ENCODE measurements at regions not wholly inside any gene's neighbourhood (a gene's known extent, or its start where the extent isn't known, plus 50 kb on each side); places are given as distances from the start of the nearest gene placed in this dataset.
"Not testable (repeated sequence)": the region's sequence is repeated elsewhere in the genome, so short reads cannot be mapped to it uniquely, and the experiment has no call there.

DNA sequence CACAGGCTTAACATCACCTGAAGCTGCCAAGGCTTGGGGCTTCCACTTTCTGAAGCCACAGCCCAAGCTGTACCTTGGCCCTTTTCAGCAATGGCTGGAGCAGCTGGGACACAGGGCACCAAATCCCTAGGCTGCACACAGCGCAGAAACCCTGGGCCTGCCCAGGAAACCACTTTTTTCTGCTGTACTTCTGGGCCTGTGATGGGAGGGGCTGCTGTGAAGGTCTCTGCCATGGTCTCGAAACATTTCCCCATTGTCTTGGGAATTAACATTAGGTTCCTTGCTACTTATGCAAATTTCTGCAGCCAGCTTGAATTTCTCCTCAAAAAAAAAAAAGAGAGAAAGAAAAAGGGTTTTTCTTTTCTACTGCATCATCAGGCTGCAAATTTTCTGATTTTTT, 219.1 kb downstream of the RPL10L start:
- DNase-seq = no peak

DNA sequence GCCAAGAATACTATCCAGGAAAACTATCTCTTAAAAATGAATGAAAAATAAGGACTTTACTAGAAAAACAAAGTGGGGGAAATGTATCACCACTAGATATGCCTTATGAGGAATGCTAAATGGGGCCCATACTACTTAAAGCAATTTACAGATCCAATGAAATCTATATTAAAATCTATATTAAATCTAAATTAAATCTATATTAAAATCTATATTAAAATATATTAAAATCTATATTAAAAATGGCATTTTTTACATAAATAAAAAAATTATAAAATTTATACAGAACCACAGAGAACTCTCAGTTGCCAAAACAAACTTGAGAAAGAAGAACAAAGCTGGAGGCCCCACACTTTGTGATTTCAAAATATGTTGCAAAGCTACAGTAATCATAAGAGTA, 234.5 kb downstream of the RPL10L start:
- no peak for DNase-seq

DNA sequence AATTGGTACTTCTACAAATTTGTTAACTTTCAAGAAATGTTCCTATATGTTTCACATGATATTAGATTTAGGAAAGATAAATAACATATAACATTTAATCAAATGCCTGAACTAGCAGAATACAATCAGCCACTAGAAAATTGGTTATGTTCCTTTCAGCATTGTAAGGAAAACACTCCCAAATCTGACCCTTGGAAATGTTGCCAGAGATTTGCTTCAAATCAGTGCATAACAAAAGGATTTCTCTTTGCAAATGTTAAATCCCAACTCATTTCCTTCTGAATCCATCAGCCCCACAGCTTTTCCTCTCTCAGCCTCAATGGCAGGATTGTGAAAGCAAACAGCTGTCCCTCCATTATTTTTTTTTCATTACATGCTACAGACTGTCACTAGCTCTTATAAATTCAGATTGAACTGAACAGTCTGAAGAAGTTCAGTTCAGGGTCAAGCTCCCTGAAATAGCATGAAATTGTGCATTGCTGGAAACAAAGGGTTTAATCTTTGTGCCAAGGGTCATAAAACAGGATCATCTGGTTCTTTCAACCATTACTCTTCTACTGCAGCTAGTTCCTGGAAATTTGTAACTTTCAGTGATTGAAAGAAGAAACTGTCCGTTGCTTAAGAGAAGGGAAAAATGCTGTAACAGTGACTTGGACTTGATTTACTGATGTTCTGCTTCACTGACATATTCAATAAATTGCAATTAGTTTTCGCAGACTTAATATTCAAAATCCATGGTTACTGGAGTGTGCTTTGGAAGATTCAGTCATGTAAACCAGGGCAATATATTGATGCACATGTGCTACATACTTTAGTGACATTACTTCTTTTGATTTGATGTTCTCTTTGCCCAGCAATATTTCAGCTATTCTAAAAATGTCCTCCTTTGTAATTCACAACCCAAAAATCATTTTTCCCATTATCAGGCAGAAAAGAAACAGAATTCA, 246.4 kb downstream of the RPL10L start:
- DNase-seq = no peak

DNA sequence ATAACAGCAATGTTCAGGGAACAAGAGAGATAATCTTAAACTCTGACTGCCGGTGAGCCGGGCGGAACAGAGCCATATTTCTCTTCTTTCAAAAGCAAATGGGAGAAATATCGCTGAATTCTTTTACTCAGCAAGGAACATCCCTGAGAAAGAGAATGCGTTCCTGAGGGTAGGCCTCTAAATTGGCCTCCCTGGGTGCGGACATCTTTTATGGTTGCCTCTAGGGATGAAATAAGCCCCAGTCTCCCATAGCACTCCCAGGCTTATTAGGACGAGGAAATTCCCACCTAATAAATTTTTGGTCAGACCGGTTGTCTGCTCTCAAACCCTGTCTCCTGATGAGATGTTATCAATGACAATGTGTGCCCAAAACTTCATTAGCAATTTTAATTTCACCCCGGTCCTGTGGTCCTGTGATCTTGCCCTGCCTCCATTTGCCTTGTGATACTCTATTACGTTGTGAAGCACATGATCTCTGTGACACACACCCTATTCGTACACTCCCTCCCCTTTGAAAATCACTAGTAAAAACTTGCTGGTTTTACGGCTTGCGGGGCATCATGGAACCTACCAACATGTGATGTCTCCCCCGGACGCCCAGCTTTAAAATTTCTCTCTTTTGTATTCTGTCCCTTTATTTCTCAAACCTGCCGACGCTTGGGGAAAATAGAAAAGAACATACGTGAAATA, 249.4 kb downstream of the RPL10L start:
- DNase-seq = not testable (repeated sequence)

DNA sequence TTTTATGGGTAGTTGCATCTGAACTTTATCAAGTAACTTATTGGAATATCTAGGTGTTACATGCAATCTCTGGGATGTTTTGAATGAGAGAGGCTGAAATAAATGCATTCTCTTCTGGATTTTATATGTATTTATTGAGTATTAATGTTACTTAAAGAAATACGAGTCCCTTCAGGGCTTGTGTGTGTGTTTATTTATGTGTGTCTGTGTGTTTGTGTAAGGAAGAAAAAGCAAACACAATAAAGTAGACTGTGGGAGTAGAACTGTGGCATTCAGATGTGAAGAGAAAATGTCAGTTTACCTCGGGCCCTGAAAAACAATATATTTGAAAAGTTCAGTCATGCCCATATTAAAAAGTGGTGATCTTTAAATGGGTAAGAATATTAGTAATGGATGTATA, 250.5 kb downstream of the RPL10L start:
- DNase-seq = no peak

DNA sequence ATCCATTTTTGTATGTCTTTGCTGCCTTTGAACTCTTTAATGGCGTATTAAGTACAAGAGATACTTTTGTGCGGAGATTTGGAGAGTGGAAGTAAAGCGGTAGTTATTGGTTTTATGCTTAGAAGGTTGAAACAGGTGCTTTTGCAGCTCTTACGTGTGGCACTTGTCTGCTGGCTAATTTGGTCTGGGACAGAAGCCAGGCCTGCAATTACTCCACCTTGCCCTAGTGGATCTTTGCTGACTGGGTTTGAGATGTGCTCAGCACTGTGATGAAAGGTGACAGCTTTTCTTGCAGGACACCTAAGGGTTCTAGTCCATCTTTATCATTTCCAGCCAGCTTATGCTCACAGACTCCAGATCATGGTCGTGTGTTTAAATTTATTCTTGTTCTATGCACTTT, 252.5 kb downstream of the RPL10L start:
- no peak for DNase-seq

DNA sequence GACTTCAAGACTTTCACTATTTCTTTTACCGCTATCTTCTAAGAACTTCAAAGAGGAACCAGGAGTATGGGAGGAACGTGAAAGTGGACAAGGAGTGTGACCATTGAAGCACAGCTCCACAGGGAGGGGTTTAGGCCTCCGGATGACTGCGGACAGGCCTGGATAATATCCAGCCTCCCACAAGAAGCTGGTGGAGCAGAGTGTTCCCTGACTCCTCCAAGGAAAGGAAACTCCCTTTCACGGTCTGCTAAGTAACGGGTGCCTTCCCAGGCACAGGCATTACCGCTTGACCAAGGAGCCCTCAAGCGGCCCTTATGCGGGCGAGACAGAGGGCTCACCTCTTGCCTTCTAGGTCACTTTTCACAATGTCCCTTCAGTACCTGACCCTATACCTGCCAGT, 267.0 kb downstream of the RPL10L start:
- no peak for DNase-seq

DNA sequence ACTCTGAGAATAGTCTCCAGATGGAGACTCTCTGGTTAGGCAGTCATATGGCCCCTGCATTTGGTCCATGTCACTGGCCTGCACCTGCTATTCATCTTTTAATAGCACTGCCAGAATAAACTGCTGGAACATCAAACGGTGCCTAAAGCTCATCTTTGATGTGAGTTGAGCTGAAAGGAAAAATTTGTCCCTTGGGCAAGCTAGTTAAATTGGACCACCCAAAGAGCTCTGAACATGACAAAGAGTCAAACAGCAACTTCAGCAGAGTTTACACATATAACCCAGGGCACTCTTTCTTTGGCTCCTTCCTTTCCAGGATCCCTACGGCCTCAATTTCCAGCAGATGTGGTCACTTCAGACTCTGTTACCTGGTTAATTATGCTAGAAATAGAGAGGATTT, 269.9 kb downstream of the RPL10L start:
- no peak for DNase-seq

DNA sequence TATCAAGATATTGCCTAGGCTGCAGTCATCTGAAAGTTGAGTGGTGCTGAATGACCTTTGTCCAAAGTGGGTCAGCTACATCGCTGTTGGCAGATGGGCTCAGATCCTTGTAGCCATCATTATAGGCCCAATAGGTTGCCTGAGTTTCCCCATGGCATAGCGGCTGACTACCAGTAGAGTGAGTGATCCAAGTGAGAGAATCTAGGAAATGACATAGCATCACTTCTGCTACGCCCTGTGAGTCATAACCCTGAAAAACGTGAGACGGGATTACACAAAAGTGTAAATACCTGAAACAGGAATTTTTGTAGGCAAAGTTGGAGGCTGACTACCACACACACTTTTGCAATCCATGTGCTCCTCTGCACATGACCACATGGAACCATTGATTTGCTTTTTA, 273.3 kb downstream of the RPL10L start:
- DNase-seq = no peak

DNA sequence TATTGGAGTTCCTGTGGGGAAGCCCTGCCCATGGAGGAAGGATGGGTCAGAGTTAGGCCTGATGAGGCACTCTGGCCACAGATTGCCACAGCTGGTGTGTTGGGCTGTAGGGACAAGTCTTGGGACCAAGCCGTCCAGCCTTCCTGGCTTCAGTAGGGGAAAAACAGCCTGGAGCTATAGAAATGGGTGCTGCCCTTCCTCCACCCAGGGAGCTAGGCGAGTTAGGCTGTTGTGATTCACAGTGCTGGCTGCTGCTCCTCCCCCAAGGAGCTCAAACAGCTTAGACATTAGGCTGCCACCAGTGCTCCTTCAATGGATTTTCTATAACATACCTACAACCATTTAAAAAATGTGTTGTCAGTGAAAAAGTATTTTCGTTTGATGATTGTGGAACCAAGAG, 274.3 kb downstream of the RPL10L start:
- DNase-seq = no peak

DNA sequence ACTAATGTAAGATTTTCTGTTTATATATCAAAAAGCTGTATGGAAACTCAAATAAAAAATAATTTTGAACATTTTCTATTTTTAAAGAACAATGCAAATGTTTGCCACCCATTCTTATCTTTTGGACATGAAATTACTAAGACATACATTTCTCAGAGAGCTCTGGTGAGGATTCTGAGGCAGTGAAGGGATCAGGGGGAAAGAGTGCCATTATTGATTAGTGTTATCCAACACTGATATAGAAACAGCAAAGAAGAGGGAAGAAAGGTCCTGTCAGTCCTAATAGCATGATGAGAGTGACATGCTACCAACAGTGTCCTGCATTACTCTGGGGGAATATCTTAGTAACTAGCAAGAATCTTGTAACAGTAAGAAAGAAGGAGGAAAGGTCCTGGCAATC, 282.2 kb downstream of the RPL10L start:
- no peak for DNase-seq

DNA sequence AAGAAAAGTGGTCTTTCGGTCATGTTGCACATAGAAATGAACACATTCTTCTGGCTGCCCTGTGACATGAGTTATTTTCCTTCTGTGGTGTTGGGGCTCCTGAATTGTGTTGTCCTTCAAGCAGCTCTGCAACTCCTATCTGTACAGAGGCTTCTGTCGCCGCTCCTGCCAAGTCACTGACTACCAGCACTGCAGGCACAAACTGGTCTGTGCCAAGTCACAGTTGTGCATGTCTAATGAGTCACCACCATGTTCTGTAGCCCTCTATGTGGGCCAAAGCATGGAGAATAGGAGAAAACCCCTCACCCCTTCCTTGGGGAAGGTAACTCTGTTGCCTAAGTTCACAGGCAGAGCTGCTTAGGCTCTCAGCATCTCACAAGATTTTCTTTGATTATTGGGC, 283.3 kb downstream of the RPL10L start:
- DNase-seq = no peak

DNA sequence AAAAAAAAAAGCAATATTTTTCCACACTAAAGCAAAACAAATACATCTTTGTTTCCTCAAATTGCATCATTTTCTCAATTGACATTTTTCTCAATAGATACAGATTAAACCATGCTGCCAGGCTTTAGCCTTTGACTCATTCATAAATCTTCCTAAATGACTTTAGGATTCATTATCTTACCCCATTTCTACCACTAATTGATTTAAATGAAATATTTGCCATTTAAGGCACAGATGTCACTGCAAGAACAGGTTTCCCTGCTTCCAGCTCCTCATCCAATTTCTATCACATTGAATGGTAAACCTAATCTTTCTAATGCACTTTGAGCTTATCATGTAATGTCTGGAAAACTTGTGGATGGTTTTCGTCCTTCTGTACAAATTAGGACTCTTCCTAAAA, 298.7 kb downstream of the RPL10L start:
- DNase-seq = no peak

DNA sequence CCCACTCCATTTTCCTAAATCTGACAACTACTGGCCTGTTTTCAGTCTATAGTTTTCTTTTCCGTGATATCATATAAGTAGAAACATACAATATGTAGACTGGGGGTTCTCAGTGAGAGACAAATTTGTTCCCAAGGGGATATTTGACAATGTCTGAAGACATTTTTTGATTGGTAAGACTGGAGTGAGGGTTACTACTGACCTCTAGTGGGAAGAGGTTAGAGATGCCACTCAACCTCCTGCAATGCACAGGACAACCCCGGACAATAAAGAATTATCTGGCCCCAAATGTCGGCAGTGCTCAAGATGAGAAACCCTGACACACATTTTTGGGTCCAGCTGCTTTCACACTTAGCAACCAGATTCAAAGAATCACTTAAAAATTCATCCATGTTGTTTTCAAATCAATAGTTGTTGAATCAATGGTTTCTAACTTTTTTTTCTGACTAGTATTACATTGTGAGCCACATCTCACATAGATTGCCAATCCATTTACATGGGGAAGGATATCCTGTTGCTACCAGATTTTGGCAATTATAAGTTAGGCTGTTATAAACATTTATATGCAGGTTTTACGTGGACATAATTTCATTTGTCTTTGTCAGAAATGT, 307.1 kb downstream of the RPL10L start:
- peak; percentile 8 for DNase-seq

DNA sequence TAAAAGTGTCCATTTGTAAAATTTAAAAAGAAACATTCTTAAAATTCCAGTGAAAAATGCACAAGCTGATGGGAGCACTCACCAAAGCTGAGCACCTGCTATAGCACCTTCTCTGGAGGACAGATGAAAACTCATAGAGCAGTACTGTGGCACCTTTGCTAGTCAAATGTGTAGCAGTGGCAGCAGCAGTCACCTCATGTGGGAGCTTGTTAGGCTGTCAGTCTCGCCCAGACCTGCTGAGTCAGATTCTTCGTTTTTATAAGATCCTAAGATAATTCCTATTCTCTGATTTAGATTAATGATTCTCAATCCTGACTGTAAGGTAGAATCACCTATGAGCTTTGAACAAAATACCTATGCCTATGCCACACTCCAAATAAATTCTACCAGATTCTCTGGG, 325.8 kb downstream of the RPL10L start:
- no peak for DNase-seq

DNA sequence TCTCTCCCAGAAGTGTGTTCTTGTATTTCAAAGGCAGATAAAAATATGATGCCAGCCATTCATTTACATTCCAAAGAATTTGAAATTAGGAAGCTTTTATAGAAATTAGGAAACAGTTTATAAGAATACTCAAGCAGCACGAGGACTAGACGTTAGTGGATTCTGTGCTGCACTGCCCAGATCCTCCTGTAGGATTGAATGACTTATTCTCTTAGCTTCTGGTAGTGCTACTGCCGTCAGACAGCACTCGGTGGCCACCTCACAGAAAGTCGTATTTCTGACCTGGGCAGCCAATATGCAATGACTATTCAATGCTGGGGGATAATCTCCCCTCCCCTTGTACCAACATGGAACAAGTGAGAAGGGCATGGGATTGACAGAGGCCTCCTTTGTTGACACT, 326.4 kb downstream of the RPL10L start:
- DNase-seq = no peak

DNA sequence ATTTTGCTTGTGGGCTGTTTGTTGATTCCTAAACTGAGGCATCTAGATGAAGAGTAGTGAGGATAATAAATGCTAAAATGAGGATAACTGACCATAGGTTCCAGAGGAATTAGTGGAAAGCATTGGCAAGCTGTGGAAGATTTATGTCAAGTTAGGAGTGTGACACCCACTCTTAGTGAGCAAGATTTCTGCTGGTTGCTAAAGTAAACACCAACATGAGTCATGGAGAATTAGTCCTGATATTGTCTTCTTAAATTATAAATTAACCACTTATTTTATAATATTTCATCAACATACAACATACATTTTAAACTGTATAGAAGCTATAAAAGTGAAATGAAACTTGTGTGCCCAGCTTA, 328.2 kb downstream of the RPL10L start:
- no peak for DNase-seq

DNA sequence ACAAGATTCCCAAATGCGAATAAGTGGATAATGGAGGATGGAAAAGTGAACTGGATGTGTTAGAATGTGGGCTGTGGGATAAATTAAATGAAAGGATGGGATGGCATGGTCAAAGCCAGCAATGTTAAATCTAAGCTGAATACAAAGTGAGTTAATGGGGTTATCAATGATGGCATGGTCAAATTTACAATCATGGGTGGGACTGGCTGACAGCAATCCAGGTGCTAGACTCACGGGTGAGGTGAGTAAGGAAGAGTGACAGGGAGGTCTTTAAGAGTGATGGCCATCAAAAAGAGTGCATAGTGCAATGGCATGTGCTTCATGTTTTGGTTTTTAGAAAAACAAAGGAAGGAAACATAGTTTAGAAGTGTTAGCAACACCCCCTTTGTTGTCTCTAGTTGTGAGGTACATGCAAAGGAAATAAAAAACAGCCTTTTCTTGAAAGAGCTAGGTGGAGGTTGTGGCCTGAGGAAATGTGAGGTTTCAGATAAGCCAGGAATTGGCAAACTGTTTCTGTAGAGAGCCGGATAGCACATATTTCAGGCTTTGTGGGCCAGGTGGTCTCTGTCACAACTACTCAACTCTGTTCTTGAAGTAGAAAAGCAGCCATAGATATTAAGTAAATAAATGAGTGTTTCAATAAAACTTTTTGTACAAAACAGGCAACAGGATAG, 328.7 kb downstream of the RPL10L start:
- DNase-seq = no peak

DNA sequence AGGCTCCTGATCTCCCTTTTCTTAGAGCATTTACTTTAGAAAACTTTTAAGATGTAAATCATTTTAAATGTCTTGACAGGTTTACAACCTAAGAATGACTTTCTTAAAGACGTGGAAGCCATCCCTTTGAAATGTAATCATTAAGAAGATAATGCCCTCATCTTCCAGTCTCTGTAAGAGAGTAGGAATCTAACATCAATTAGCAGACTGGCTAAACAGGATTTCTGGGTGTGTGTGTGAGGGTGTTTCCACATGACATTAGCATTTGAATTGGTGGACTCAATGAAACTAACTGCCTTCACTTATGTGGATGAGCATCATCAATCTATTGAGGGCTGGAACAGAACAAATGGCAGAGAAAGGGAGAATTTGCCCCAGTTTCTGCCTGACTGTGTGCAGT, 329.5 kb downstream of the RPL10L start:
- no peak for DNase-seq

DNA sequence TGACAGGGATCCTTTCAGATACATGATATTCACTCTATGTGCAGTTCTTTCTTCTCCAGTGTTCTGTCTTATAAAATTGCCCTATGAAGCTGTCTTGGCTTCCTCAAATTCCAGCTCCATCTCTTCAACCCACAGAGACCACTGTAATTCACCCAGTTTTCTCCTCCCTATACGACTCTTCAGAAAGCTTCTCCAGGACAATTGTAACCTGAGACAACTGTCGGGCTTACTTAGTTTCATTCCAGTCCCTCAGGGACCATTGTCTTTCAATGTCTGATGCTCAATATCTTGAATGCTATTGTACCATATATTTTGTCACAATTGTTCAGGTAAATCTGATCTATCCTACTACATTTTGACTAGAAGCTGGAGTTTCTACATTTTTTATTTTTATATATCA, 345.3 kb downstream of the RPL10L start:
- no peak for DNase-seq

DNA sequence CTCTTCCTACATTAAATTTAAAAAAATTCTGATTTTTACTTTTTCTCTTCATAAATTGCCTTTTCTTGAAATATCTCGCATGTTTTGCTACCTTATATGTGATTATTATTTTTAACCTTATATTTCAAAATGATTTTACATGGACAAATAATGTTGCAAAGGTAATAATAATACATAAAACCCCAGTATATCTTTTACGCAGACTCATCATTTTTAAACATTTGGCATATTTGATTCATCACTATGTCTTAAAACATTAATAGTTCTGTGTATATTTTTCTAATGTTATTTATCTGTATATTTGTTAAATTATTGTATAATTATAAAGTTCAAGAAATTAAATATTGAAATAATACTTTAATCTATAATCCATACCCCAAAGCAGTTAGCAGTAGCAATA, 350.8 kb downstream of the RPL10L start:
- DNase-seq = no peak

DNA sequence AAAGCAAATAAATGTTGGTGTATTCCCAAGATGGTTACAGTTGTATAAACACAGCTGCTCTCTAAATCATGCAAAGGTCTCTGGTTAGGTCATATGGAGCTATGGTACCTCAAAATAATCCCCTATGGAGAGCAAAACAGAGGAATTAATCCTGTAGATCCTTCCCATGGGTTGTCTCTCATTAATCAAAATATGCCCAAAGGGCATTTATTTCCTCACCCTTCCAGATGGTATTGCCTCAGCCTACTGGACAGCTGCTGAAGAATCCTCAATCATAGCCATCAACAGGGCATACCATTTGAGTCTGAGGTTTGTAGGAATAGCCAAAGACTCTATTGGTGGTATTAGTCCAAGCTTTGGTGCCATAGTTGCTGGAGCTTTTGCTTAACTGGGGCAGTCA, 360.9 kb downstream of the RPL10L start:
- DNase-seq = no peak

DNA sequence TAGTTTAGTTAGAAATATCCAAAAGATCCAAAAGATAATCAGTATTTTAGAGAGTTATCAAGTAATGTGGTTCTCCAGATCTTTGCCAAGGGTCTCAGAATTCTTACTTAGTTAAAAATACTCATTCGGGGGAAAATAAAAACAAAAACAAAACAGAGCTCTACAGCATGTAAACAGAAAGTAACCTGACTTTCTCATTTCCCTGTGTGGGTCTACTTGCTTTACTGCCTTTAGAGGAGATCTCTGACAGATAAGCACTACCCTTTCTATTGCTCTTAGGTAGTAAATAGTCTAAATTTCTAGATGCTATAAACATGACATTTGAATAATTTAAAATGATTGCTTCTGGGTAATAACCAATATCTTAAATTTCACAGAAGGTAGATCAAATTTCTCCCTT, 371.8 kb downstream of the RPL10L start:
- no peak for DNase-seq

DNA sequence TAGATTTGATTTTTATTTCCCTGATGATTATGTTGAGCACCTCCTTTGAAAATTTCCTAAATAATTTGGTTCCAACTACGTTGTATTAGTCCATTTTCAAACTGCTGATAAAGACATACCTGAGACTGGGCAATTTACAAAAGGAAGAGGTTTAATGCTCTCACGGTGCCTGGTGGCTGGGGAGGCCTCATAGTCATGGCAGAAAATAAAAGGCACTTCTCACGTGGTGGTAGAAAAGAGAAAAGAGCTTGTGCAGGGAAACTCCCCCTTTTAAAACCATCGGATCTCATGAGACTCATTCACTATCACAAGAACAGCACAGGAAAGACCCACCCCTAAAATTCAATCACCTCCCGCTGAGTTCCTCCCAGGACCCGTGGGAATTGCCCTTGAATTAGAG, 372.3 kb downstream of the RPL10L start:
- DNase-seq = no peak

All from inflammatory macrophage treated with lipopolysaccharide for 4 hours (primary cell).